ENCODE measurements at regions not wholly inside any gene's neighbourhood (a gene's known extent, or its start where the extent isn't known, plus 50 kb on each side); places are given as distances from the start of the nearest gene placed in this dataset.
"Not testable (repeated sequence)": the region's sequence is repeated elsewhere in the genome, so short reads cannot be mapped to it uniquely, and the experiment has no call there.

- no peak for DNase-seq (ENCODE audit: low read depth)
- no peak overlapping the region for H3K4me3 ChIP-seq (ENCODE audit: low read depth, low read length)
- TF ChIP-seq CTCF (IDR thresholded peaks at IDR 0.05; ENCODE audit: low read depth, low read length, missing control alignments), result no peak
These were observed 687.4 kb upstream of the SLITRK6 start for GRCh38 chr13:86486582-86486981.

- no peak for TF ChIP-seq CTCF (IDR thresholded peaks at IDR 0.05; ENCODE audit: low read depth, low read length, missing control alignments)
- H3K4me3 ChIP-seq (ENCODE audit: low read depth, low read length), result no peak overlapping the region
- no peak for DNase-seq (ENCODE audit: low read depth)
These were observed 691.9 kb upstream of the SLITRK6 start for GRCh38 chr13:86491121-86491520.

GRCh38 chr13:86501931-86502330, 702.7 kb upstream of the SLITRK6 start:
- DNase-seq (ENCODE audit: low read depth); H3K4me3 ChIP-seq (ENCODE audit: low read depth, low read length): not testable (repeated sequence)

GRCh38 chr13:86510792-86511191, 711.6 kb upstream of the SLITRK6 start:
- no peak for TF ChIP-seq CTCF (IDR thresholded peaks at IDR 0.05; ENCODE audit: low read depth, low read length, missing control alignments)
- no peak for DNase-seq (ENCODE audit: low read depth)
- H3K4me3 ChIP-seq (ENCODE audit: low read depth, low read length), result no peak overlapping the region

GRCh38 chr13:86541461-86541860, 742.2 kb upstream of the SLITRK6 start:
- no peak for TF ChIP-seq CTCF (IDR thresholded peaks at IDR 0.05; ENCODE audit: low read depth, low read length, missing control alignments)
- H3K4me3 ChIP-seq (ENCODE audit: low read depth, low read length), result no peak overlapping the region
- no peak for DNase-seq (ENCODE audit: low read depth)

GRCh38 chr13:86554066-86554465, 754.8 kb upstream of the SLITRK6 start:
- no peak overlapping the region for H3K4me3 ChIP-seq (ENCODE audit: low read depth, low read length)
- no peak for DNase-seq (ENCODE audit: low read depth)
- TF ChIP-seq CTCF (IDR thresholded peaks at IDR 0.05; ENCODE audit: low read depth, low read length, missing control alignments), result no peak

GRCh38 chr13:86559901-86560300, 760.7 kb upstream of the SLITRK6 start:
- H3K4me3 ChIP-seq (ENCODE audit: low read depth, low read length), result no peak overlapping the region
- no peak for DNase-seq (ENCODE audit: low read depth)
- TF ChIP-seq CTCF (IDR thresholded peaks at IDR 0.05; ENCODE audit: low read depth, low read length, missing control alignments), result no peak

- H3K4me3 ChIP-seq (ENCODE audit: low read depth, low read length), result no peak overlapping the region
- DNase-seq (ENCODE audit: low read depth), result no peak
- no peak for TF ChIP-seq CTCF (IDR thresholded peaks at IDR 0.05; ENCODE audit: low read depth, low read length, missing control alignments)
These were observed 763.6 kb upstream of the SLITRK6 start for GRCh38 chr13:86562866-86563265.
